NCI-H524 treated with DMSO at 0.1 percent for 48 hours (cell line): ENCODE measurements at regions not wholly inside any gene's neighbourhood (a gene's known extent, or its start where the extent isn't known, plus 50 kb on each side); places are given as distances from the start of the nearest gene placed in this dataset.

Source experiments
- DNase-seq: peaks from one replicate; lab custom pipeline; 2025; lab: John Stamatoyannopoulos, UW

DNA sequence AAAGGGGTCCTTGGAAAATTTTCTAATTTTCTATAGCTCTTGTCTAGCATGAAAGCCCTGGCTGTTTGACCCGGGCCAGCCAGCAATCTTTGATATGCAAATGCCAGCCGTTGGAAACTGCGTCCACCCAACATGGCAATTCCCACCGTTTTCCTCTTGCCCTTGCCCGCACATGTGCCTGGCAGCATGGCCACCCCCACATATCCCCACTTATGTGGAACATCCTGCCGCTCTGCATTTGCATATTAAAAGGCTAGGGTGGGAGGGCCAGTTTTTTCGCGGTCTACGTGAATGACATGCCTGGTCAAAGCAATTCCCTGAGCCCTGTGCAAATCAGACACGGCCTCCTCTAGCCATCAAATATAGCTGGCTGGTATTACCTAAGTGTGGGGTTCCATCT, 110.3 kb upstream of the TDRD3 start:
- no peak for DNase-seq

DNA sequence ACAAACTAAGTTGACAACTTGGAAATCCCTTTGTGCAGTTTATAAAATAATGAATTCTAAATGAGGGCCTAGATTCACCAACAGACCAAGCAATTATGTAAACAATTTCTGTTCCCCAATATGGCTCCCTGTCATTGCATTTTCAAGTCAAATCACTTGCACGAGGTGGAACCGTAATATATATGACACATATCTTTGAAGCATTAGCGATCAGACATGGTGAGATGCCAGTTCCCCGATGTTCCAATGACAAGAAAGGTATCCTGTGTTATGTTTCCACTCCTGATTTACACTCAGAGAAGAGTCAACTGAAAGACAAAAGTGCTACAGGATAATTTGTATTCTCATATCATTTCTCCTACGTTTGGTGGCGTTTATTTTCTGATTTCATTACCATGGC, 108.5 kb upstream of the TDRD3 start:
- no peak for DNase-seq

- DNase-seq = no peak
These were observed 93.9 kb upstream of the TDRD3 start for GRCh38 chr13:60303166-60303565.

DNA sequence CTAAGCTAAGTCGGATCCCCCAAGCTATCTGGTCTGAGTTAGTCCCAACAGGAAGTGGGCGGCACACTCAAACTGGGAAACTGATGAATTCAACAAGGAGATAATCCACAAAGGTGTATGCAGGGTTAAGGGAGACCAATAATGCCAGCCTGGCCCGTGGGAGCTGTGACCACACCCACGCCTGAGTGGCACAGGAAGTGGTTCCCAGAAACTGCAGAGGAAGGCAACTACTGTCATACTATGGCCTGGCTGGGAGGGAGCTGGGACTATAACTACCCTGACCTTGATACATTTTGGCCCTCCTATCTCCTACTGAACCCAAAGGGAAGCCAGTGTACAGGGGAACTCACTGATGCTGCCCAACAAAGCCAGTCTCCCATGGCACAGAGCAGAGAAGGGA, 85.5 kb upstream of the TDRD3 start:
- DNase-seq = no peak

DNA sequence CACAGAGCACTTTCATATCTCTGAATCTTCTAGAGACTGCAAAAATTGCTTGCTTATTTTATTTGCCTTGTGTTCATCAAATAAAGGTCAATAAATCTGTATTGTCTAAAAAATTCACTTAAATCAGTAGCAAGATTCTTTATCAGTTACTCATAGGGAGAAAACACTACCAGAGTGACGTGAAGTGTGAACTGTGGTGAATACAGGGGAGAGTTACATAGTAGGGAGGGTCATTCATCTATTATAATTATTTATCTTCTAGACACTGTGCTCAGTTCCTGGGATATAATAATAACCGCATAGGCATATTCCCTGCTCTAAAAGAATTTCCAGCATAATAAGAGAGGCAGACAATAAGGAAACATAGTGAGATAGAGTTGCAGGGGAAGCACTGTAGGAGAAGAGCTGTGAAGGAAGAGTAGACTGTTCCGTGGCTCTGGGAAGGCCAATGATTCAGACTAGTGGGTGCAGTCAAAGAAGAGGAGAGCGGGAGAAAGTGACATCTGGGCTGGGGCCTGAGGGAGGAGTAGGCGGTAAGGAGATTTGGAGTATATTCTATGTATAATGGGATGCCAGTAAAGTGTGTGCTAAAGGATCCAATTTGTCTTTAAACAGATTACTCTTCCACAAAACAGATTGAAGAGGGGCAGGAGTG, 84.0 kb upstream of the TDRD3 start:
- DNase-seq = peak; percentile 32

DNA sequence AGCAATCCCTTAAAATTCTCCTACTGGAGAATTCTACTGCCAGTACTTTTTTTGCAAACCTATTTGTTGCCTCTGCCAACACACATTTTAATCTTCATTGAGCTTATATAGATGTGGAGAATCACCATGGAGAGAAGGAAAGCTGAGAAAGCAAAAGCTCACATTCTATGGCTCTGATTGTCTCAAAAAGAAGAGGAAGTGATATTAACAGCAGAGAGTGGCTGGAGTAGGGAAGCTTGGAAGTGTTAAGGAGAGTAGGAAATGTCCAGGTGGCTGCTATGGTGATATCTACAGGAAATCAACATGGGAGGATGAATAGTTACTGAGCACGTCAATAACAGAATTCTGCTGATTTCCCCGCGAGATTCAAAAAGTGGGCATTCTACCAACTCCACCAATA, 78.8 kb upstream of the TDRD3 start:
- DNase-seq = no peak

- DNase-seq = no peak
These were observed 72.9 kb upstream of the TDRD3 start for GRCh38 chr13:60324131-60324530.

- no peak for DNase-seq
These were observed 70.7 kb upstream of the TDRD3 start for GRCh38 chr13:60326273-60326672.

GRCh38 chr13:60327511-60327910, 69.5 kb upstream of the TDRD3 start:
- no peak for DNase-seq

- no peak for DNase-seq
These were observed 68.9 kb upstream of the TDRD3 start for GRCh38 chr13:60328073-60328472.

DNA sequence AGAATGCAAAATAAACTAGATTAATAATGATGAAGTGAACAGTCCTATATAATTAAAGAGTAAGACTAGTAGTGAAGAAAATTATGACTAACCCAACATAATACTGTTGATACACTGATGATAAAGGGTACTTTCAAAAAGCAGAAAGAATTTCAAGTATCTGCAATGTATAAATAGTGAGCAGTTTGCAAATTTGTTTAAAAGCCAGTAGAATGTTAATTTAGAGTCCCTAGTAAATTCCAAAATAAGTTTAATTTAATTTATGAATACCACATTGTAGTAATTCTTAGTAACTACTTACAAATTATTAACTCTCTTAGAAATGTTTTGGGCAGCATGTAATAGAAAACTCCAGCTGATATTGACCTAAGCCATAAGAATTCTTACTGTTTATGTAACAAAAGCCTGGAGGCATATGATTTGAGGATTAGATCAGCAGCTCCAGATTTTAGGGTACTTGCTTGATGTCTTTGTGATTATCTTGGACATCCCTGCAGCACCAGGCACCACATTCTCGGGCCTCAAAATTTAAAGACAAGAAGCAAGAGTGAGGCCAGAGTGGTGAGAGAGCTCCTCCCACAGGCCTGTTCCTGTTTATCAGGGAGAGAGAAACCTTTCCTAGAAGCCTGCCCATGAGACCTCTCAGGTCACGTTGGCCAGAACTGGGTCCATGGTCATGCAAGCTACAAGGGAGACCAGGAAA, 67.6 kb upstream of the TDRD3 start:
- peak; percentile 21 for DNase-seq

- no peak for DNase-seq
These were observed 65.6 kb upstream of the TDRD3 start for GRCh38 chr13:60331249-60332012.

GRCh38 chr13:60332682-60333081, 64.3 kb upstream of the TDRD3 start:
- DNase-seq = no peak

GRCh38 chr13:60334310-60334709, 62.7 kb upstream of the TDRD3 start:
- no peak for DNase-seq

DNA sequence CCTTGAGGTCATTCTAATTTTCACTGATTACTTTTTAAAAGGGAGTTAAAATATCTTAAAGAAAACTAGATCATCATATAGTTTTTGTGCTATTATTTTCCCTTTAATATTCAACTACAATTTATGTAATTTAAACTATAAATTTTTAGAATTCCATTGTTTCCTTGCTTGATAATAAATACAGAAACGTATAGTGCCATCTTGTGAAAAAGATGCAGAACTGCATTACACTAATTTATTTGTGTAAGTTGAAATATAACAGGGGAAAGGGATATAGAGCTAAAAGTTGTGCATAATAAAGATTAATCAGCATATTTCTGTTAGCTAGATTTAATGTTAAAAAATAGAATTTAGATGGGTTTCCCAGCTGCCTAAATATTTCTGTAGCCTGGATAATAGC, 61.5 kb upstream of the TDRD3 start:
- no peak for DNase-seq

GRCh38 chr13:60338754-60339153, 58.3 kb upstream of the TDRD3 start:
- DNase-seq = no peak

- no peak for DNase-seq
These were observed 53.0 kb upstream of the TDRD3 start for GRCh38 chr13:60343978-60344377.

- no peak for DNase-seq
These were observed 49.8 kb upstream of the TDRD3 start for GRCh38 chr13:60347174-60347573.
